Ectodermal cell (in vitro differentiated cells): ENCODE measurements at regions not wholly inside any gene's neighbourhood (a gene's known extent, or its start where the extent isn't known, plus 50 kb on each side); places are given as distances from the start of the nearest gene placed in this dataset.

ENCODE experiments used
- H3K27ac ChIP-seq: 2 replicates; pipeline ENCODE4 v1.7.0; 2013; ENCODE audit warnings: mild to moderate bottlenecking, low read depth, low read length; ENCODE audit not compliant: insufficient read depth, poor library complexity, severe bottlenecking
- H3K27me3 ChIP-seq: 2 replicates; pipeline ENCODE4 v1.7.0; 2013; ENCODE audit warnings: mild to moderate bottlenecking, low read length; ENCODE audit not compliant: insufficient read depth, control insufficient read depth, poor library complexity, severe bottlenecking
- H3K36me3 ChIP-seq: one replicate; pipeline ENCODE4 v1.7.0; 2013; ENCODE audit warnings: low read length; ENCODE audit not compliant: control insufficient read depth, insufficient read depth
- H3K4me1 ChIP-seq: one replicate; pipeline ENCODE4 v1.7.0; 2013; ENCODE audit warnings: low read length; ENCODE audit not compliant: control insufficient read depth, insufficient read depth
- H3K4me3 ChIP-seq: 2 replicates; pipeline ENCODE4 v1.7.0; 2013; ENCODE audit warnings: low read depth, low read length, control low read depth; ENCODE audit not compliant: insufficient read depth
- H3K9me3 ChIP-seq: 2 replicates; pipeline ENCODE4 v1.7.0; 2013; ENCODE audit warnings: mild to moderate bottlenecking, low read length, moderate library complexity; ENCODE audit not compliant: control insufficient read depth
- WGBS, 2 experiments: methylation state at CpG; one replicate each; pipeline ENCODE4 v1.1.7; 2013; ENCODE audit warnings: missing lambda C conversion rate in 2 of 2; 5-methylcytosine and 5-hydroxymethylcytosine counted together

DNA sequence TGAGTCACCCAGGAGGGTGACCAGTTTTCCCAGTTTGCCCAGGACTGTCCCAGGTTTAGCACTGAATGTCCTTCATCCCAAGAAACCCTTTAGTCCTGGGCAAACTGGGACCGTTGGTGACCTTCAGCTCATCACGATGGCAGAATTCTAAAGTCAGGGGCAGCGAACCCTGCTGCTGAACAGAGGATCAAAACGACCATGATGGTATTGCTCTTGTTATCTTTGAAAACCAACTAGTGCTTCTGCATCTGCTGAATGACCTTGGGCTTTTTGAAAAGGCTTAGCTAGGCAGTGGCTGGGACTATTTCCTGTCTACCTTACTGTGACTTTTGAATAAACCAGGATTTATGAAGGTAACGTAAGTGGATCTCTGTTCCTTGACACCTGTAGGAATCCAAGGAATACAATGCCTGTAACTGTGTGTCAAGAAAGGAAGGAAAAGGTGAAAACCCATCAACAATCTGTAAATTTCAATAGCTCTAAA lies 281.9 kb downstream of the SOX9 start:
- Histone ChIP-seq H3K4me3 (no peak overlapping the region), H3K27ac (no peak overlapping the region), H3K27me3 (no peaks in the 10 kb centered on the region), H3K36me3 (no peaks in the 10 kb centered on the region), H3K9me3 (no peaks in the 10 kb centered on the region), H3K4me1 (no peaks in the 10 kb centered on the region)
- 94% methylated on average over 5 of the region's 5 CpGs for WGBS, 2 experiments

DNA sequence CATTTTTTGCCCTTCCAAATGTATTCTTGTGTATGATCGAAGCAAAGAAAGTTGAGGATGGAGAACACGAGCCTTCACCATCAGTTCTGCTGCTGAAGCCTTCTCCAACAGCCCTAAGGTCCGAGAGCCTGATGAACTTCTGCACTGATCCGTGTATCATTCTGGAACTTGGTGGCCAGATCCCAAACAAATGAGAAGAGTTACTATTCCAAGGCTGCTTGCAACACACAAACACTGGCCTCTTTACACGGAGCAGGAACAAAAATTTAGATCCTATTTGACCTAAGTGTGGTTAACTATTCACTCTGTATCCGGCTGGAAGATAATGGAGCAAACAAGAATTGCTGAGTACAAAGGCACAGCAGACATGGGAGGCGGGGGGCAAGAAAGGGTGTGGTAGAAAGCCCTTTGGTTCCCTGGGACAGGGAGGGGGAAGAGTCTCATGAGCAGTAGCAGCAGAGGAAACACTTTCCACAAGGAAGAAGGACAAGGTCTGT lies 282.9 kb downstream of the SOX9 start:
- no peaks in the 10 kb centered on the region for H3K27me3 ChIP-seq
- WGBS, 2 experiments = 90% methylated on average over 7 of the region's 7 CpGs
- H3K27ac ChIP-seq = no peak overlapping the region
- H3K36me3 ChIP-seq = no peaks in the 10 kb centered on the region
- no peak overlapping the region for H3K4me3 ChIP-seq
- H3K4me1 ChIP-seq = no peaks in the 10 kb centered on the region
- no peaks in the 10 kb centered on the region for H3K9me3 ChIP-seq

DNA sequence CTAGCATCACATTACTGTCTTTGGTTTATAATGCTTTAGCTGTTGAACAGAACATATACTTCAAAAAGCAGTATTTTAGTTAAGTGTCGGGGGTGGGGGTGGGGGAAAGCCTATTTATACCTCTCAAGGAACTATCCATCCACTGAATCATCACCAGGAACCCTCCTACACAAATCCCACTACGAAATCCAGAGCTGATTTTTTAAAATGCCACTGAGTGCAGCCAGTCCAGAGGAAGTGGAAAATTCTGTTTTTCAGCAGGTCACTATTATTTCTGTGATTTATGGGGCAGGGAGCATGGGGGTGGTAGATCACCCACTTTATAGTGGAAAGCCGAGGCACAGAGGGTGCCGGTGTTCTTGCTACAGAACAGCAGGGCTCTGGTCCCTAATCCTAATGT lies 284.1 kb downstream of the SOX9 start:
- Histone ChIP-seq H3K27ac (no peak overlapping the region), H3K4me3 (no peak overlapping the region), H3K9me3 (no peaks in the 10 kb centered on the region), H3K27me3 (no peaks in the 10 kb centered on the region), H3K4me1 (no peaks in the 10 kb centered on the region), H3K36me3 (no peaks in the 10 kb centered on the region)
- 92 to 94% methylated on average over 3 of the region's 4 CpGs for WGBS, 2 experiments

DNA sequence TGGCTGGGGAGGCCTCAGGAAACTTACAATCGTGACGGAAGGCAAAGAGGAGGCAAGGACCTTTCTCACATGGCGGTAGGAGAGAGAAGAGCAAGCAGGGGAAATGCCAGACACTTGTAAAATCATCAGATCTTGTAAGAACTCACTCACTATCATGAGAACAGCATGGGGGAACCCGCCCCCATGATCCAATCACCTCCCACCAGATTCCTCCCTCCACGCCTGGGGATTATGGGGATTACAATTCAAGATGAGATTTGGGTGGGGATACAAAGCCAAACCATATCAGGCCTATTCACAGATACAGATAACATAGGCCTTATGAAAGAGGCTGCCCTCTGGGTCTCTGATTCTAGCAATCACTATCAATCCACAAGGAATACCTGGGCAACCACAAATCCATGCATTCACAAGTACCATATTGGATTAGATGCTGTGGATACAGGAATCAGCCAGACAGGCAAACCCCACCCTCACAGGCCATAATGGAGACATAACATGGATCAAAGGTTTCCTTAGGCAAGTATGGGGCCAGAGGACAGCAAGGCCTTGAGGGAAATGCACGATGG lies 284.9 kb downstream of the SOX9 start:
- H3K27me3 ChIP-seq = no peaks in the 10 kb centered on the region
- WGBS, 2 experiments = 83 to 86% methylated on average over 5 of the region's 6 CpGs
- H3K9me3 ChIP-seq = no peaks in the 10 kb centered on the region
- H3K4me1 ChIP-seq = no peaks in the 10 kb centered on the region
- H3K27ac ChIP-seq = no peak overlapping the region
- no peak overlapping the region for H3K4me3 ChIP-seq
- no peaks in the 10 kb centered on the region for H3K36me3 ChIP-seq

DNA sequence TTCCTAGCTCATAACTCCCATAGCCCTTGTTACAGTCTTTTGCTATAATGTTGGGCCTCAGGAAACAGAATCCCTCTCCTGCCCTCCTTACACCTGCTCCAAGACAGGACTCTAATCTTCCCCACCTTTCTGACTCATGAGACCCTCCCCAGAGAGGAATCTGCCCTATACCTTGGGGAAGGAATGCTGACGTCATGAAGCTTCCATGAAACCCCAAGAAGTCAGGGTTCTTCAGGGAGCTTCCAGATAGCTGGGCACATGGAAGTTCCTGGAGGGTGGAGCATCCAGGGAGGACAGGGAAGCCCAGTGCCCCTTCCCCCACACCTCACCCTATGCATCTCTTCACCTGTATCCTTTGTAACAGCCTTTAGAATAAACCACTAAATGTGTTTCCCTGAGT lies 285.7 kb downstream of the SOX9 start:
- Histone ChIP-seq H3K36me3 (no peaks in the 10 kb centered on the region), H3K27ac (no peak overlapping the region), H3K27me3 (no peaks in the 10 kb centered on the region), H3K9me3 (no peaks in the 10 kb centered on the region), H3K4me3 (no peak overlapping the region), H3K4me1 (no peaks in the 10 kb centered on the region)
- 90 to 92% methylated on average over 1 of the region's 1 CpG for WGBS, 2 experiments

DNA sequence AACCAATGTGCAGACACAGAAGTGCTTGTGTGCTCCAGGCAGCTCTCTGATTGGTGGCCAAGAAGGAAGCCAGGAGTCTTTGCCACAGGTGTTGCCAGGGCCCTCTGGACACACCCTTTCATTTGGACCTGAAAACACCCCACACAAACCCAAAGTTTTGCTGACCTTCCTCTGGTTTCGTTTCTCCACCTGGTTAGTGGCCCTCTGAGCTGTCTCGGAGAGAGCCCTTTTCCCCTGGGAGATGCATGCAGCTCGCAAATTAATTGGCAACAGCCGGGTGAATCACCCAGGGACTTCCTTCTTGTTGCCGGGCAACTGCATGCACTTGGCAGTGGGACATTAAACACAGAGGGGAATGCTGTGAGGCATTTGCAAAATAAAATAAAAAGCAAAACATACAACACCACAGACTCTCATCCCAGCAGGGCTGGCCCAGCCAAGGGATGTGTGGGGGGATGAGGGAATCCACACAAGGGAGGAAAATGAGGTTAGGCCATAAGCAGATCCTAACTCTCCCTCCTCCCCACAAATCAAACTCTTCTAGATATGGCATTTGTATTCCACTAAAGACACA lies 286.6 kb downstream of the SOX9 start:
- H3K9me3 ChIP-seq = no peaks in the 10 kb centered on the region
- WGBS, 2 experiments = 47 to 54% methylated on average over 5 of the region's 5 CpGs
- no peaks in the 10 kb centered on the region for H3K36me3 ChIP-seq
- no peak overlapping the region for H3K4me3 ChIP-seq
- H3K4me1 ChIP-seq = no peaks in the 10 kb centered on the region
- no peaks in the 10 kb centered on the region for H3K27me3 ChIP-seq
- no peak overlapping the region for H3K27ac ChIP-seq

DNA sequence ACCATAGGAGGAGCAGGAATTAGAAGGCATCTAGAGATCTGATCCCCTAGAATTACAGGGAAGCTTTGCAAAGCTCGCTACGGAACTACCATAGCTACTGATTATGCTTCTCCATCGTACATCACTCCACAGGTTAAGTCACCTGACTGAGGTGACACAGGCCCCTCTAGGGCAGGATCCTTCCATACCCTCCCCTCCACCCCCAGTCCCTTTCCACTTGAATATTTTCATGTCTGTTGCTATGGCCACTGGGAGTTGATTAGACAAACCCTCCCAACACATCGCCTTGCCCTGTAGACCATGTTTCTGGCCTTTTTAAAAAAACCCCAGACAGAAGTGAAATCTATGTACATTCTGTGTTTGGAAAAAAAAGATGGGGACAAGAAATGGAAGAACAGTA lies 287.1 kb downstream of the SOX9 start:
- H3K27me3 ChIP-seq = no peaks in the 10 kb centered on the region
- no peak overlapping the region for H3K4me3 ChIP-seq
- WGBS, 2 experiments = 88 to 91% methylated on average over 4 of the region's 4 CpGs
- H3K9me3 ChIP-seq = no peaks in the 10 kb centered on the region
- H3K27ac ChIP-seq = no peak overlapping the region
- no peaks in the 10 kb centered on the region for H3K4me1 ChIP-seq
- no peaks in the 10 kb centered on the region for H3K36me3 ChIP-seq

DNA sequence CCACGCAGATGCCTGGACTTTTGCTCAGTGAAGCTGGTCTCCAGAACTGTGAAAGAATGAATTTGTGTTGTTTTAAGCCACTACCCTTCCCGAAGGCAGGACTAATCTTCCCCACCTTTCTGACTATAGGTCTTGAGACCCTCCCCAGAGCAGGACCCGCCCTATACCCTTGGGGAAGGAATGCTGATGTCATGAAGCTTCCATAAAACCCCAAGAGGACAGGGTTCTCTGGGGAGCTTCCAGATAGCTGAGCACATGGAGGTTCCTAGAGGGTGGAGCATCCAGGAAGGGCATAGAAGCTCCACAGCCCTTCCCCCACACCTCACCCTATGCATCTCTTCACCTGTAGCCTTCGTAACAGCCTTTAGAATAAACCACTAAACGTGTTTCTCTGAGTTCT lies 287.8 kb downstream of the SOX9 start:
- no peak overlapping the region for H3K27ac ChIP-seq
- no peaks in the 10 kb centered on the region for H3K9me3 ChIP-seq
- WGBS, 2 experiments = 89 to 91% methylated on average over 5 of the region's 5 CpGs
- H3K4me3 ChIP-seq = no peak overlapping the region
- no peaks in the 10 kb centered on the region for H3K27me3 ChIP-seq
- H3K36me3 ChIP-seq = no peaks in the 10 kb centered on the region
- no peaks in the 10 kb centered on the region for H3K4me1 ChIP-seq

DNA sequence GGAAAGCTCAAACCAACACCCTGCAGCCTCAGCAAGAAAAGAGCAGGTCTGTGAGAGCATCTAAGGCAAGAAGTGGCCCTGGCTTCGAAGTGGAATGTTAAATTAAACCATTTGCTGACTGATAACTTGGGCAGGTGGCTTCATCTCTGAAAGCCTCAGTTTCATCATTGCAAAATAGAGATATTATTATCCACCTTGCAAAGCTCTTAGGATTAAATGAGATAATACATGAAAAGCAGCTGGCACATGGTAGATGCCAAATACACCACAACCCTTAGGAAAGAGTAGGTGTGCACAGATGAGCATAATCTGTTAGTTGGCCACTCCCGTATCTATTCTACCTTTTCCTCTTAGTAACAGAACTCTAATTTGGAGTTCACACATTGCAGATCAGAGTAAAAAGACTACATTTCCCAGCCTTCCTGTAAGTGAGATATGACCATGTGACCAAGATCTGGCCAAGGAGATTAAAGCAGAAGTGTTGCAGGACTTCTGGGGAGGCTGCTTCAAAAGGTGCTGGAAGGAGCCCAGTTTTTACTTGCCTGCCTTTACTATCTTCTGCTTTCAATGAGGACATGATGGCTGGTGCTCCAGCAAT lies 288.7 kb downstream of the SOX9 start:
- no peaks in the 10 kb centered on the region for H3K9me3 ChIP-seq
- H3K36me3 ChIP-seq = no peaks in the 10 kb centered on the region
- 94 to 100% methylated on average over 2 of the region's 2 CpGs for WGBS, 2 experiments
- no peaks in the 10 kb centered on the region for H3K27me3 ChIP-seq
- H3K4me3 ChIP-seq = no peak overlapping the region
- no peaks in the 10 kb centered on the region for H3K4me1 ChIP-seq
- no peak overlapping the region for H3K27ac ChIP-seq

DNA sequence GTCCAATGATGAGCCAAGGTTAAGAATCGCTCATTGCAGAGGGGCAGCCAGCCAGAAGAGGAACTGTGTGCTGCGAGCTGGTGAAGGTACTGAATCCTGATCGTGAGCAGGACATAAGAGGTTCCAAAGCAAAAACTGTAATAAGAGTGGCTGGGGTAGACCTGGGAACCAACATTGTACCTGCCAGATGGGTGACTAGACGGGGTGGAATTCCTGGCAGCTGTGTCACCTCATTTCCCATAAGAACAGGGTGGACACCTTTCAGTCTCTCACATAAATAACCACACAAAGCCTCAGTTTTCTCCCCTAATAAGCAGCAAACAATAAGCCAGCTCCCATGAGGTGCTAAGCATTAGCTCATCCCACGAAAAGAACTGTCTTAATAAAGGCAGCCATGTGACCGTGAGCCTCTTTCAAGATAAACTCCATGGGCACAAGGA lies 290.3 kb downstream of the SOX9 start:
- WGBS, 2 experiments = 87 to 89% methylated on average over 6 of the region's 6 CpGs
- H3K4me1 ChIP-seq = peaks cover 5% of the 10 kb centered on the region
- H3K27me3 ChIP-seq = no peaks in the 10 kb centered on the region
- H3K4me3 ChIP-seq = no peak overlapping the region
- H3K36me3 ChIP-seq = no peaks in the 10 kb centered on the region
- no peaks in the 10 kb centered on the region for H3K9me3 ChIP-seq
- H3K27ac ChIP-seq = no peak overlapping the region
